ENCODE measurements at regions not wholly inside any gene's neighbourhood (a gene's known extent, or its start where the extent isn't known, plus 50 kb on each side); places are given as distances from the start of the nearest gene placed in this dataset.

- TF ChIP-seq STAT5B (CRISPR knock-in tag; IDR thresholded peaks at IDR 0.05) (no peak), ZNF382 (CRISPR knock-in tag; IDR thresholded peaks at IDR 0.05; ENCODE audit: borderline replicate concordance) (no peak), POLR2A (IDR thresholded peaks at IDR 0.05; ENCODE audit: insufficient read depth in 1 of 2, low read depth in 2 of 2, low read length in 2 of 2) (no peak), ZNF407 (CRISPR knock-in tag; IDR thresholded peaks at IDR 0.05; ENCODE audit: not compliant biosample characterization) (no peak), FUBP1 (CRISPR knock-in tag; IDR thresholded peaks at IDR 0.05; ENCODE audit: borderline replicate concordance) (no peak), POLR2AphosphoS5 (IDR thresholded peaks at IDR 0.05; ENCODE audit: low read depth, low read length) (no peak), ZC3H13 (CRISPR knock-in tag; IDR thresholded peaks at IDR 0.05) (no peak)
These were observed 160.4 kb downstream of the SLIT2 start for GRCh38 chr4:20412072-20412471.
